MM.1S (cell line): ENCODE measurements at regions not wholly inside any gene's neighbourhood (a gene's known extent, or its start where the extent isn't known, plus 50 kb on each side); places are given as distances from the start of the nearest gene placed in this dataset.

ENCODE experiments used
- DNase-seq: peaks from one replicate; pipeline ENCODE4 v3.0.0-alpha.2; 2015
- H2AFZ ChIP-seq: fragments of 300-600 bp; sonication (generic); 2 replicates; pipeline ENCODE4 v1.6.0; 2016; ENCODE audit warnings: antibody characterized with exemption, low read length
- H3F3A ChIP-seq: fragments of 300-600 bp; sonication (generic); 2 replicates; pipeline ENCODE4 v1.6.1; 2016; ENCODE audit warnings: mild to moderate bottlenecking, antibody characterized with exemption, low read length, moderate library complexity, mixed read lengths; ENCODE audit not compliant: insufficient read depth
- H3K27ac ChIP-seq: fragments of 300-600 bp; sonication (generic); 2 replicates; pipeline ENCODE4 v1.5.1; 2016; ENCODE audit warnings: mild to moderate bottlenecking, low read length
- H3K27me3 ChIP-seq: fragments of 300-600 bp; sonication (generic); replicated peaks from 2 replicates; pipeline ENCODE4 v1.6.0; 2016; ENCODE audit warnings: low read length; ENCODE audit not compliant: insufficient read depth
- H3K36me3 ChIP-seq: fragments of 300-600 bp; sonication (generic); replicated peaks from 2 replicates; pipeline ENCODE4 v1.6.1; 2016; ENCODE audit warnings: mild to moderate bottlenecking, low read length, mixed read lengths; ENCODE audit not compliant: insufficient read depth
- H3K4me1 ChIP-seq: fragments of 300-600 bp; sonication (generic); 2 replicates; pipeline ENCODE4 v1.6.1; 2016; ENCODE audit warnings: low read length, mixed read lengths
- H3K4me2 ChIP-seq: fragments of 300-600 bp; sonication (generic); 2 replicates; pipeline ENCODE4 v1.6.0; 2016; ENCODE audit warnings: low read depth, low read length
- H3K4me3 ChIP-seq: fragments of 300-600 bp; sonication (generic); 2 replicates; pipeline ENCODE4 v1.5.1; 2016; ENCODE audit warnings: low read length, mixed read lengths
- H3K79me2 ChIP-seq: fragments of 300-600 bp; sonication (generic); 2 replicates; pipeline ENCODE4 v1.6.1; 2016; ENCODE audit warnings: mixed run types, low read length, mixed read lengths
- H3K9ac ChIP-seq: fragments of 300-600 bp; sonication (generic); 2 replicates; pipeline ENCODE4 v1.6.1; 2016; ENCODE audit warnings: low read length, mixed read lengths
- H3K9me2 ChIP-seq: fragments of 300-600 bp; sonication (generic); replicated peaks from 2 replicates; pipeline ENCODE4 v1.6.1; 2016; ENCODE audit warnings: mild to moderate bottlenecking, low read length, mixed read lengths; ENCODE audit not compliant: insufficient read depth
- H3K9me3 ChIP-seq: fragments of 300-600 bp; sonication (generic); replicated peaks from 2 replicates; pipeline ENCODE4 v1.6.1; 2016; ENCODE audit warnings: mild to moderate bottlenecking, low read length, mixed read lengths; ENCODE audit not compliant: insufficient read depth
- H4K20me1 ChIP-seq: fragments of 300-600 bp; sonication (generic); 2 replicates; pipeline ENCODE4 v1.6.1; 2016; ENCODE audit warnings: mild to moderate bottlenecking, low read length, moderate library complexity, mixed read lengths; ENCODE audit not compliant: insufficient read depth
- EZH2 ChIP-seq: fragments of 300-600 bp; sonication (generic); optimal IDR thresholded peaks from 2 replicates; pipeline ENCODE3; 2017; ENCODE audit warnings: low read depth, mild to moderate bottlenecking, antibody characterized with exemption, low read length, mixed read lengths
- EZH2phosphoT487 ChIP-seq: fragments of 300-600 bp; sonication (generic); IDR thresholded peaks from 2 replicates; pipeline ENCODE4 v1.6.1; 2018; ENCODE audit warnings: antibody characterized with exemption, low read length
- TF ChIP-seq, protein P1 (sequence below): fragments of 300-600 bp; sonication (generic); IDR thresholded peaks from 2 replicates; pipeline ENCODE4 v1.5.1; 2016; ENCODE audit warnings: antibody characterized with exemption, low read length, mixed read lengths

DNA sequence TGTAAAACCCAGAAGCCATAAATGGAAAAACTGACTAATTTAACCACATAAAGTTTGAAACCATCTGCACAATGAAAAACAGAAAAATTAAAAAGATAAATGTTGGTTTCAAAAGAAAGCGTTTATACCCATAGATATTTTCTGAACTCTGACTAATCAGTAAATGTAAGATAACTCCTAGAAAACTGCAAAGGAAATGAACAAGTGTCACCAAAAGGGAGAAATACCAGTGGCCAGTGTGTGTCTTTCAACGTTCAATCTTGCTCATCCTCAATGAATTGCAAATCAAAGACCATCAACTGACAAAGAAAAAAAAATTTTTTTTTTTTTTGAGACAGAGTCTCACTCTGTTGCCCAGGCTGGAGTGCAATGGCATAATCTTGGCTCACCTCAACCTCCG lies 180.1 kb downstream of the SYK start:
- no peaks in the 10 kb centered on the region for H3K9me3 ChIP-seq
- no peaks in the 10 kb centered on the region for H3K36me3 ChIP-seq
- H3F3A ChIP-seq: no peaks in the 10 kb centered on the region
- TF ChIP-seq EZH2phosphoT487 (no peak), EZH2 (no peak)
- TF ChIP-seq, protein P1, sequence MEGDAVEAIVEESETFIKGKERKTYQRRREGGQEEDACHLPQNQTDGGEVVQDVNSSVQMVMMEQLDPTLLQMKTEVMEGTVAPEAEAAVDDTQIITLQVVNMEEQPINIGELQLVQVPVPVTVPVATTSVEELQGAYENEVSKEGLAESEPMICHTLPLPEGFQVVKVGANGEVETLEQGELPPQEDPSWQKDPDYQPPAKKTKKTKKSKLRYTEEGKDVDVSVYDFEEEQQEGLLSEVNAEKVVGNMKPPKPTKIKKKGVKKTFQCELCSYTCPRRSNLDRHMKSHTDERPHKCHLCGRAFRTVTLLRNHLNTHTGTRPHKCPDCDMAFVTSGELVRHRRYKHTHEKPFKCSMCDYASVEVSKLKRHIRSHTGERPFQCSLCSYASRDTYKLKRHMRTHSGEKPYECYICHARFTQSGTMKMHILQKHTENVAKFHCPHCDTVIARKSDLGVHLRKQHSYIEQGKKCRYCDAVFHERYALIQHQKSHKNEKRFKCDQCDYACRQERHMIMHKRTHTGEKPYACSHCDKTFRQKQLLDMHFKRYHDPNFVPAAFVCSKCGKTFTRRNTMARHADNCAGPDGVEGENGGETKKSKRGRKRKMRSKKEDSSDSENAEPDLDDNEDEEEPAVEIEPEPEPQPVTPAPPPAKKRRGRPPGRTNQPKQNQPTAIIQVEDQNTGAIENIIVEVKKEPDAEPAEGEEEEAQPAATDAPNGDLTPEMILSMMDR: no peak
- no peaks in the 10 kb centered on the region for H3K9me2 ChIP-seq
- no peak overlapping the region for H3K4me3 ChIP-seq
- no peaks in the 10 kb centered on the region for H4K20me1 ChIP-seq
- H2AFZ ChIP-seq: no peak overlapping the region
- H3K4me1 ChIP-seq: peaks cover 12% of the 10 kb centered on the region
- no peak overlapping the region for H3K4me2 ChIP-seq
- H3K79me2 ChIP-seq: no peaks in the 10 kb centered on the region
- no peak overlapping the region for H3K27ac ChIP-seq
- H3K27me3 ChIP-seq: no peaks in the 10 kb centered on the region
- no peak for DNase-seq
- H3K9ac ChIP-seq: no peak overlapping the region

DNA sequence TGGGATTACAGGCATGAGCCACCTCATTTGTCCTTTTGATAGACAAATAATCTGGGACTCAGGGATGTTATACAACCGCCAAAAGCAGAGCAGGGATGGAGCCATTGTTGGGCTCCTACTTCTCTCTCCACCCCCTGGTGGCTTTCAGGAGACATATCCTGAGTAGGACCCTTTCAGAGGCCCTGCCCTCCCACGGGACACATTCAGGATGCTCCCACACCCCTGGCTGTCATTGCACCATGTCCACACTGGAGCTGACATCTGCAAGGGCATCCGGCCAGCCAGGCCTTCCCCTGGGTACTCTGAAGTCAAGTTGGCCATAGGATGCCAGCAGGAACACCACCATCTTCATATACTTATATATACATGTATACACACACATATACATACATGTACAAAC lies 181.8 kb downstream of the SYK start:
- Histone ChIP-seq H3K9me3 (no peaks in the 10 kb centered on the region), H3K4me1 (peaks cover 12% of the 10 kb centered on the region), H3K4me2 (no peak overlapping the region), H2AFZ (no peak overlapping the region), H3K4me3 (no peak overlapping the region), H3K9me2 (no peaks in the 10 kb centered on the region), H3K27ac (no peak overlapping the region), H3K27me3 (no peaks in the 10 kb centered on the region), H3K9ac (no peak overlapping the region), H3K36me3 (no peaks in the 10 kb centered on the region), H4K20me1 (no peaks in the 10 kb centered on the region), H3K79me2 (no peaks in the 10 kb centered on the region), H3F3A (no peaks in the 10 kb centered on the region)
- DNase-seq: no peak
- TF ChIP-seq, protein P1: no peak
- TF ChIP-seq EZH2 (no peak), EZH2phosphoT487 (no peak)

DNA sequence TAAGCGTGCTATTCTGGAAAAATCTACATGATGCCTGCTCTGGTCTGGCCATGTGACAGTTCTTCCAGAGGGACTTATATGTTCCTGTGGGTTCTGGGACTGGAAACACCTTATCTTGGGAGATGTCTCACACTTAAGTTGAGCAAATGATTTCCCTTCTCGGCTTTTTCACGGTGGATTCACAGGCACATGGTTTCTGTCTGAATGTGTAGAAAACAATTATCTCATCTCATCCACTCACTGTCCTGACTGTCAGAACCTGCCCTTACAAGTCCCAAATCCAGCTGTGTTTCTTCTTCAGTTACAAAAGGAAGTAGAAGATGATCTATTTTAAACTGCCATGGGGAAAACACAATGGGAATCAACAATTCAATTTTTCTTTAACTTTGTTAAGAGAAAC lies 184.0 kb downstream of the SYK start:
- Histone ChIP-seq H3K9me2 (no peaks in the 10 kb centered on the region), H3K36me3 (no peaks in the 10 kb centered on the region), H3K4me2 (no peak overlapping the region), H3K79me2 (no peaks in the 10 kb centered on the region), H2AFZ (no peak overlapping the region), H4K20me1 (no peaks in the 10 kb centered on the region), H3F3A (no peaks in the 10 kb centered on the region), H3K27ac (no peak overlapping the region), H3K27me3 (no peaks in the 10 kb centered on the region), H3K4me1 (peaks cover 9% of the 10 kb centered on the region; the same call in 1 of the 2 replicates), H3K9ac (no peak overlapping the region), H3K4me3 (no peak overlapping the region), H3K9me3 (no peaks in the 10 kb centered on the region)
- no peak for DNase-seq
- no peak for TF ChIP-seq EZH2
- no peak for TF ChIP-seq EZH2phosphoT487
- TF ChIP-seq, protein P1: no peak
